ENCODE measurements at regions not wholly inside any gene's neighbourhood (a gene's known extent, or its start where the extent isn't known, plus 50 kb on each side); places are given as distances from the start of the nearest gene placed in this dataset.
A peak's percentile ranks its signal among the peaks of the same experiment; 100 is the strongest.

- ATAC-seq (replicated peaks) = no peak
Measured at GRCh38 chr9:69955536-69956355, 87.9 kb upstream of the MAMDC2 start.

GRCh38 chr9:69961843-69962242 is 81.8 kb upstream of the MAMDC2 start:
- no peak for DNase-seq
- Mint-ChIP-seq H3K36me3 (ENCODE audit: insufficient read depth) (no peaks in the 10 kb centered on the region), H3K4me3 (no peak overlapping the region), H3K27me3 (peaks cover 18% of the 10 kb centered on the region in 2 donors), H3K9me3 (no peaks in the 10 kb centered on the region), H3K27ac (no peak overlapping the region), H3K4me1 (ENCODE audit: low read depth in 2 of 2) (no peaks in the 10 kb centered on the region)
- no peak for ATAC-seq (replicated peaks)

More at GRCh38 chr9:69955536-69956355, 87.9 kb upstream of the MAMDC2 start:
- H3K27me3 Mint-ChIP-seq = peaks cover 12 to 42% of the 10 kb centered on the region in 2 donors
- no peaks in the 10 kb centered on the region for H3K36me3 Mint-ChIP-seq (ENCODE audit: insufficient read depth)
- H3K4me3 Mint-ChIP-seq = no peak overlapping the region
- H3K9me3 Mint-ChIP-seq = no peaks in the 10 kb centered on the region
- no peak for DNase-seq
- H3K27ac Mint-ChIP-seq = no peak overlapping the region
- no peaks in the 10 kb centered on the region for H3K4me1 Mint-ChIP-seq (ENCODE audit: low read depth in 2 of 2)

- H3K36me3 Mint-ChIP-seq (ENCODE audit: insufficient read depth) = no peaks in the 10 kb centered on the region
Measured at GRCh38 chr9:69963803-69964202, 79.8 kb upstream of the MAMDC2 start.

GRCh38 chr9:69964446-69964845 is 79.2 kb upstream of the MAMDC2 start:
- no peak overlapping the region for H3K4me3 Mint-ChIP-seq
- H3K36me3 Mint-ChIP-seq (ENCODE audit: insufficient read depth) = no peaks in the 10 kb centered on the region
- DNase-seq (no peak), ATAC-seq (replicated peaks) (no peak)
- peaks cover 11 to 18% of the 10 kb centered on the region in 2 donors for H3K27me3 Mint-ChIP-seq
- H3K27ac Mint-ChIP-seq = no peak overlapping the region
- no peaks in the 10 kb centered on the region for H3K4me1 Mint-ChIP-seq (ENCODE audit: low read depth in 2 of 2)
- no peaks in the 10 kb centered on the region for H3K9me3 Mint-ChIP-seq

More at GRCh38 chr9:69963803-69964202, 79.8 kb upstream of the MAMDC2 start:
- Mint-ChIP-seq H3K4me1 (ENCODE audit: low read depth in 2 of 2) (no peaks in the 10 kb centered on the region), H3K27ac (no peak overlapping the region), H3K4me3 (no peak overlapping the region), H3K9me3 (no peaks in the 10 kb centered on the region), H3K27me3 (peaks cover 11 to 18% of the 10 kb centered on the region in 2 donors)
- DNase-seq (no peak), ATAC-seq (replicated peaks) (no peak)

- DNase-seq (no peak), ATAC-seq (replicated peaks) (no peak)
- H3K27me3 Mint-ChIP-seq = peaks cover 11 to 18% of the 10 kb centered on the region in 2 donors
- H3K4me3 Mint-ChIP-seq = no peak overlapping the region
- H3K27ac Mint-ChIP-seq = no peak overlapping the region
- no peaks in the 10 kb centered on the region for H3K9me3 Mint-ChIP-seq
- no peaks in the 10 kb centered on the region for H3K36me3 Mint-ChIP-seq (ENCODE audit: insufficient read depth)
- no peaks in the 10 kb centered on the region for H3K4me1 Mint-ChIP-seq (ENCODE audit: low read depth in 2 of 2)
Measured at GRCh38 chr9:69965416-69966145, 78.1 kb upstream of the MAMDC2 start.

GRCh38 chr9:69967344-69967743 is 76.3 kb upstream of the MAMDC2 start:
- DNase-seq = no peak
- no peaks in the 10 kb centered on the region for H3K36me3 Mint-ChIP-seq (ENCODE audit: insufficient read depth)
- no peak overlapping the region for H3K27ac Mint-ChIP-seq
- H3K4me1 Mint-ChIP-seq (ENCODE audit: low read depth in 2 of 2) = peaks cover 0 to 1% of the 10 kb centered on the region in 2 donors
- no peak overlapping the region for H3K4me3 Mint-ChIP-seq
- ATAC-seq (replicated peaks) = no peak
- H3K9me3 Mint-ChIP-seq = no peaks in the 10 kb centered on the region
- H3K27me3 Mint-ChIP-seq = peaks cover 8 to 20% of the 10 kb centered on the region in 2 donors

- Mint-ChIP-seq H3K9me3 (no peaks in the 10 kb centered on the region), H3K36me3 (ENCODE audit: insufficient read depth) (no peaks in the 10 kb centered on the region), H3K4me3 (no peak overlapping the region), H3K27me3 (peaks cover 15 to 35% of the 10 kb centered on the region in 2 donors), H3K27ac (no peak overlapping the region), H3K4me1 (ENCODE audit: low read depth in 2 of 2) (peaks cover 0 to 1% of the 10 kb centered on the region in 2 donors)
- DNase-seq = no peak
- no peak for ATAC-seq (replicated peaks)
Measured at GRCh38 chr9:69970001-69970533, 73.6 kb upstream of the MAMDC2 start.

GRCh38 chr9:69971643-69972449 is 71.8 kb upstream of the MAMDC2 start:
- H3K4me3 Mint-ChIP-seq = no peak overlapping the region

GRCh38 chr9:69975681-69976080 is 68.0 kb upstream of the MAMDC2 start:
- DNase-seq = no peak

More at GRCh38 chr9:69971643-69972449, 71.8 kb upstream of the MAMDC2 start:
- ATAC-seq (replicated peaks) (no peak), DNase-seq (peak; percentile 7 to 13 (median 12))
- Mint-ChIP-seq H3K27me3 (peaks cover 25 to 44% of the 10 kb centered on the region in 2 donors), H3K4me1 (ENCODE audit: low read depth in 2 of 2) (peaks cover 0 to 1% of the 10 kb centered on the region in 2 donors), H3K27ac (no peak overlapping the region), H3K9me3 (no peaks in the 10 kb centered on the region), H3K36me3 (ENCODE audit: insufficient read depth) (no peaks in the 10 kb centered on the region)

GRCh38 chr9:69976152-69976551 is 67.5 kb upstream of the MAMDC2 start:
- peaks cover 0 to 1% of the 10 kb centered on the region in 2 donors for H3K4me1 Mint-ChIP-seq (ENCODE audit: low read depth in 2 of 2)
- H3K4me3 Mint-ChIP-seq = no peak overlapping the region
- DNase-seq = no peak

More at GRCh38 chr9:69975681-69976080, 68.0 kb upstream of the MAMDC2 start:
- Mint-ChIP-seq H3K36me3 (ENCODE audit: insufficient read depth) (no peaks in the 10 kb centered on the region), H3K27ac (no peak overlapping the region), H3K27me3 (peaks cover 28 to 53% of the 10 kb centered on the region in 2 donors), H3K9me3 (no peaks in the 10 kb centered on the region), H3K4me1 (ENCODE audit: low read depth in 2 of 2) (peaks cover 0 to 1% of the 10 kb centered on the region in 2 donors), H3K4me3 (no peak overlapping the region)
- ATAC-seq (replicated peaks) = no peak

GRCh38 chr9:69980041-69980440 is 63.6 kb upstream of the MAMDC2 start:
- Mint-ChIP-seq H3K9me3 (no peaks in the 10 kb centered on the region), H3K27me3 (peaks cover 23 to 38% of the 10 kb centered on the region in 2 donors), H3K36me3 (ENCODE audit: insufficient read depth) (no peaks in the 10 kb centered on the region), H3K27ac (no peak overlapping the region), H3K4me1 (ENCODE audit: low read depth in 2 of 2) (no peaks in the 10 kb centered on the region), H3K4me3 (no peak overlapping the region)
- DNase-seq (no peak), ATAC-seq (replicated peaks) (no peak)

More at GRCh38 chr9:69976152-69976551, 67.5 kb upstream of the MAMDC2 start:
- H3K36me3 Mint-ChIP-seq (ENCODE audit: insufficient read depth) = no peaks in the 10 kb centered on the region
- H3K27ac Mint-ChIP-seq = no peak overlapping the region
- peaks cover 31 to 53% of the 10 kb centered on the region in 2 donors for H3K27me3 Mint-ChIP-seq
- H3K9me3 Mint-ChIP-seq = no peaks in the 10 kb centered on the region
- no peak for ATAC-seq (replicated peaks)

GRCh38 chr9:69980591-69980990 is 63.1 kb upstream of the MAMDC2 start:
- DNase-seq = no peak
- no peak for ATAC-seq (replicated peaks)
- Mint-ChIP-seq H3K27ac (no peak overlapping the region), H3K4me1 (ENCODE audit: low read depth in 2 of 2) (no peaks in the 10 kb centered on the region), H3K27me3 (peaks cover 18 to 36% of the 10 kb centered on the region in 2 donors), H3K9me3 (no peaks in the 10 kb centered on the region), H3K4me3 (no peak overlapping the region), H3K36me3 (ENCODE audit: insufficient read depth) (no peaks in the 10 kb centered on the region)

Measured in effector memory CD8-positive, alpha-beta T cell (primary cell).